H54 (cell line): ENCODE measurements at regions not wholly inside any gene's neighbourhood (a gene's known extent, or its start where the extent isn't known, plus 50 kb on each side); places are given as distances from the start of the nearest gene placed in this dataset.
"Not testable (repeated sequence)": the region's sequence is repeated elsewhere in the genome, so short reads cannot be mapped to it uniquely, and the experiment has no call there.

Experiments used
- DNase-seq: peaks from one replicate; pipeline ENCODE4 v3.0.0; 2011; ENCODE audit warnings: low spot score, mixed read lengths; ENCODE audit not compliant: insufficient read length
- FAIRE-seq: peaks from 3 replicates; lab custom pipeline; 2011; peaks lifted over from hg19 to GRCh38; lab: Jason Lieb, UNC
- POLR2A ChIP-seq: IDR thresholded peaks from 2 replicates; pipeline ENCODE4 v1.6.1; 2011; ENCODE audit warnings: low read depth, mild to moderate bottlenecking, low read length

DNA sequence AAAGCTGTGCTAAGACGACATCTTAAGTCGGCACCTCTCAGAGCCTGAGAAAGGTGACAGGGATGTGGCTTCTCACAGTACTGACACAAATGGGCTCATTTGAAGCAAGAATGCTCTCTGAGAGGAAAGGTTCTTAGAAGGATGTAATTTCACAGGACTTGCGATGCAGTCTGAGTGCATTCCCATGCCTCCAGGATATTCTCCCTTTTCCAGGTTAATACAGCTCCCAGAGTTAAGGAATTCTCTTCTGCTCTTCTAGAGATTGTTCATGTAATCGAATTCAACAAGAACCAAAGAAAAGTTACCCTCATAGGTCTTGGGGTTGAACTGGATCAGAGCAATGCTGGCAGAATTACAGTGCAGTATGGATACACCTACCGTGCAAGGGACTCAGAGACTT lies 131.0 kb downstream of the GALR1 start:
- DNase-seq (no peak), FAIRE-seq (no peak)
- no peak for TF ChIP-seq POLR2A

- no peak for TF ChIP-seq POLR2A
- DNase-seq: no peak
- no peak for FAIRE-seq
These were observed 142.7 kb downstream of the GALR1 start for GRCh38 chr18:77392321-77392720.

DNA sequence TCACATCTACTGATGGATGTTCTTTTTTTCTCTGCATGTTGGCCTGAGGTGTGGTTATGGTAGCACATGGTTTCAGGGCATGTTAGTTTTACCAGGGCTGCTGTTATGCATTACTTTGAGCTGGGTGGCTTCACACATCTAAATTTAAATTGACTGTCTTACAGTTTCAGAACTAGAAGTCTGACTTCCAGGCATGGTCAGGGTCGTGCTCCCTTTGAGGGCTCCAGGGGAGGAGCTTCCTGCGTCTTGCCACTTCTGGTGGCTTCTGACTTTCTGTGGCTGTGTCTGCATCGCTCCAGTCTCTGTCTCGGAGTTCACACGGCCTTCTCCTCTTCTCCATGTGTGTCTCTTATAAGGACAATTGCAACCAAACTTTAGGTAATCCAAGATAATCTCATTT lies 143.9 kb downstream of the GALR1 start:
- TF ChIP-seq POLR2A: no peak
- FAIRE-seq (no peak), DNase-seq (no peak)

GRCh38 chr18:77395953-77396352 lies 146.3 kb downstream of the GALR1 start:
- FAIRE-seq (no peak), DNase-seq (no peak)
- no peak for TF ChIP-seq POLR2A

DNA sequence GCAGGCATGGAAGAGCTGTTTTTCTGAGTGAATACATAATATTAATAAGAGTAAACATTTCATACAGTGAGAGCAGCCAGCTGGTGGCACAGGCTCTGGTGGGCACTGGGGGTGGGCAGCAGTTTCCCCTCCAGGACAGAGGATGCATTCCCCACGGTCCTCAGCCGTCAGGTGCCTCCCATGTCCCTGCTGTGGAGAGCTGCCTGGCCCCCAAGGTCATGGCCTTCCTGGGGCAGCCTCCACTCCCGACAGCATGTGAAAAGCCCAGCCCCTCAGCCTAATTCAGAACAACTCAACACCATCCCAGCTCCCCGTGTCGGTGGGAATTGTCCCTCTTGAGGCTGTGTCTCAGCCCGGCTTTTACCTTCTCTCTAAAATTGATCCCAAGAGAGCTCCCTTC lies 147.4 kb downstream of the GALR1 start:
- no peak for DNase-seq
- FAIRE-seq: no peak
- TF ChIP-seq POLR2A: no peak

GRCh38 chr18:77397617-77398016 lies 148.0 kb downstream of the GALR1 start:
- no peak for TF ChIP-seq POLR2A
- DNase-seq (no peak), FAIRE-seq (no peak)

DNA sequence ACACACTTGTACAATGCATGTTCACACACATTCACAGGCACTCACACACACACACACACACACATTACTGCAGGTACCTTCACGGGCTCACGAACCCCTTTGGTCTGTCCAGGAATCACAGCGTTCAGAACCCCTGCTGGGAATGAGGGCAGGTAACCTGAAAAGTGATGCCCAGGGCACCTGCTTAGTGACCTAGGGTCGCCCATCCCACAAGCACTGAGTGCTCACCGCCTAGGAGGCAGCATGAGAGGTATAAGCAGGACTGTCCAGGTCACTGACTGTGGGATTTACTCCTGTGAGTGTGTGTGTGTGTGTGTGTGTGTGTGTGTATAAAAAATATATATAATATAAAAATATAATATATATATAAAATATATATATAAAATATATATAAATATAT lies 150.9 kb downstream of the GALR1 start:
- FAIRE-seq (no peak), DNase-seq (no peak)
- no peak for TF ChIP-seq POLR2A

DNA sequence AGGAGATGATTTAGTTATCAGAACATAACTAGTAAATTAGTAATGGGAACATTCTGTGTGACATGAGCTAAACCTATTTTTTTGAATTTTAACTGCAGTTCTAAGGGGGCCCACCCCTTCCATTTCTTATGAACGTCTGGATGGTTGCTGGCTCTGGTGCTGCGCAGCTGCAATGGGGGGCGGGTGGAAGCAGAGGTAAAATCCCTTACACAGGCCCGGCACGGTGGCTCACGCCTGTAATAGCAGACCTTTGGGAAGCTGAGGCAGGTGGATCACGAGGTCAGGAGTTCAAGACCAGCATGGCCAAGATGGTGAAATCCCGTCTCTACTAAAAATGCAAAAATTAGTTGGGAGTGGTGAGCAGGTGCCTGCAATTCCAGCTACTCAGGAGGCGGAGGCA lies 151.5 kb downstream of the GALR1 start:
- FAIRE-seq (no peak), DNase-seq (no peak)
- no peak for TF ChIP-seq POLR2A

GRCh38 chr18:77403969-77404535 lies 154.4 kb downstream of the GALR1 start:
- FAIRE-seq (no peak), DNase-seq (no peak)
- no peak for TF ChIP-seq POLR2A

DNA sequence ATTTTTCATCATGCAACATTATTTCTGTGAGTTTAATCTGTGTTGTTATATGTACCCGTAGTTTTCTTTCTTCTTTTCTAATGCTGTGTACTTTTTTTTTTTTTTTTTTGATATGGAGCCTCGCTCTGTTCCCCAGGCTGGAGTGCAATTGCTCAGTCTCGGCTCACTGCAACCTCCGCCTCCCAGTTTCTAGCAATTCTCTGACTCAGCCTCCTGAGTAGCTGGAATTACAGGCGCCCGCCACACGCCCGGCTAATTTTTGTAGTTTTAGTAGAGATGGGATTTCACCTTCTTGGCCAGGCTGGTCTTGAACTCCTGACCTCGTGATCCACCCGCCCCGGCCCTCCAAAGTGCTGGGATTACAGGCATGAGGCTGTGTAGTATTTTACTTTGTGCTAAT lies 155.4 kb downstream of the GALR1 start:
- no peak for FAIRE-seq
- DNase-seq: no peak
- no peak for TF ChIP-seq POLR2A

DNA sequence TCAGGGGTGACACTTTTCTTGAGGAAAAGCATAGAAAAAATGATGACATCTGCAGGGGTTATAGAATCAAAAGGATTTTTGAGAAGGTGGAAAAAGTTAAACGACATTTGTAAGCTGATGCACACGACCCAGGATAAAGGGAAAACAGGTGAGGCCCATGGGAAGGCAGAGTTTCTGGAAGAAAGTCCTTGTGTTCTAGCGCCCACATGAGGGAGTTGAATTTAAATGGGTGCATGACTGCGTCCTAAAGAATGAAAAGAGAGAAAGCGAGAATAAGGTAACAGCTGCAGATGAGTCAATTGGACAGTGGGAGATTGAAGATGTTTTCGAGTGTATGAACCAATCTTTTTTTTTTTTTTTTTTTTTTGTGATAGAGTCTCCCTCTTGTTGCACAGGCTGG lies 158.1 kb downstream of the GALR1 start:
- FAIRE-seq (no peak), DNase-seq (no peak)
- no peak for TF ChIP-seq POLR2A

DNA sequence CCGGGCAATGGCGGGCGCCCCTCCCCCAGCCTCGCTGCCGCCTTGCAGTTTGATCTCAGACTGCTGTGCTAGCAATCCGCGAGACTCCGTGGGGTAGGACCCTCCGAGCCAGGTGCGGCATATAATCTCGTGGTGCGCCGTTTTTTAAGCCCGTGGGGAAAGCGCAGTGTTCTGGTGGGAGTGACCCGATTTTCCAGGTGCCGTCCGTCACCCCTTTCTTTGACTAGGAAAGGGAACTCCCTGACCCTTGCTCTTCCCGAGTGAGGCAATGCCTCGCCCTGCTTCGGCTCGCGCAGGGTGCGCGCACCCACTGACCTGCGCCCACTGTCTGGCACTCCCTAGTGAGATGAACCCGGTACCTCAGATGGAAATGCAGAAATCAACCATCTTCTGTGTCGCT lies 171.9 kb downstream of the GALR1 start:
- FAIRE-seq, DNase-seq: not testable (repeated sequence)

DNA sequence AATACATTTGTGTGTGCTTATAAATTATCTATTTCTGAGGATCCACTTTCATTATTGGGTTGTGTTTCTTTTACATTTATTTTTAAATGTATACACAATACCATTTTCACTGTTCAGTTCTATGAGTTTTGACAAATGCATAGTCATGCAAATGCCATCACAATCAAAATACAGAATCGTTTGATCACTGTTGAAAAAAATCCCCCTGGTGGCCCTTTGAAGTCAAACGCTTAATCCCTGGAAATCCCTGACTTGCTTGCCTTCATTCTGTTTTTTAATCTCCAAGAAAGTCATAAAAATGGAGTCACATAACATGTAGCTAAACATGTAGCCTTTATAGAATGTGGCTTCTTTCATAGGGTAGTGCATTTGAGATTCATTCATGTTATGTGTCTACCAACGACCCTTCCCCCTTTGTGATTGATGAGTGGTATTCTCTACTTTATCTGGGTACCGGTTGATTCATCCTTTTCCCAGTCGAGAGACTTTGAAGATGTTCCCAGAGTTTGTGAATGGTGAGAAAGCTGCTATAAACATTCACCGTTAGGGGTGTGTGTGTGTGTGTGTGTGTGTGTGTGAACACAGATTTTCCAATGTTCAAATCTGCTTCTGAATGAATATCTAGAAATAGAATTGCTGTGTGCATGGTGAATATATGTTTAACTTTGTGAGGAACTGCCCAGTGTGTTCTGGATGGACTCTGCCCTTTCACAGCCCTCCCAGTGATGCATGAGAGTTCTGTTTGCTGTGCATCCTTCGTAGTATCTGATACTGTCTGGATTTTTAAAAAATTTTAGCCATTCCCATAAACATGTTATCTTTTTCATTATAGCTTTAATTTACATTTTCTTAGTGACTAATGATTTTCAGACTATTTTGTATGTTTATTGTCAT lies 173.6 kb downstream of the GALR1 start:
- FAIRE-seq: no peak
- DNase-seq: no peak
- TF ChIP-seq POLR2A: no peak

- no peak for FAIRE-seq
- TF ChIP-seq POLR2A: no peak
These were observed 183.4 kb downstream of the GALR1 start for GRCh38 chr18:77433076-77433475.

GRCh38 chr18:77439888-77440287 lies 190.2 kb downstream of the GALR1 start:
- no peak for TF ChIP-seq POLR2A
- no peak for DNase-seq
- no peak for FAIRE-seq

More at GRCh38 chr18:77433076-77433475, 183.4 kb downstream of the GALR1 start:
- DNase-seq: no peak
